WTC11 (cell line): ENCODE measurements at regions not wholly inside any gene's neighbourhood (a gene's known extent, or its start where the extent isn't known, plus 50 kb on each side); places are given as distances from the start of the nearest gene placed in this dataset.

Source experiments
- ATAC-seq: fragments of 200-7000 bp; cut with Tn5 transposase; 2 replicates; pipeline ENCODE4 v1.10.0; 2021; ENCODE audit warnings: mild to moderate bottlenecking, moderate library complexity
- CTCF ChIA-PET: fragments of 300-600 bp; sonication (Branson Sonifier 250); formaldehyde crosslinking; loops from one replicate; lab custom pipeline; 2021; ENCODE audit warnings: antibody characterized with exemption; lab: Charles Lee
- POLR2A ChIA-PET: fragments of 350-600 bp; sonication (Branson Sonifier 250); formaldehyde crosslinking; loops from one replicate; lab custom pipeline; 2021; ENCODE audit warnings: antibody characterized with exemption; lab: Charles Lee
- DNase-seq: peaks from one replicate; pipeline ENCODE4 v3.0.0; 2021; ENCODE audit warnings: low spot score
- H3K27ac Mint-ChIP-seq: 2 replicates; pipeline ENCODE4 v1.8.0; 2021; ENCODE audit warnings: mixed read lengths
- H3K27me3 Mint-ChIP-seq: 2 replicates; pipeline ENCODE4 v1.8.0; 2021; ENCODE audit warnings: low read depth, mild to moderate bottlenecking, moderate library complexity, mixed read lengths
- H3K36me3 Mint-ChIP-seq: 2 replicates; pipeline ENCODE4 v1.8.0; 2021; ENCODE audit warnings: mixed read lengths
- H3K4me1 Mint-ChIP-seq: 2 replicates; pipeline ENCODE4 v1.8.0; 2022; ENCODE audit warnings: mixed read lengths
- H3K4me3 Mint-ChIP-seq: 2 replicates; pipeline ENCODE4 v1.8.0; 2021; ENCODE audit warnings: mild to moderate bottlenecking, moderate library complexity, mixed read lengths
- H3K9me3 Mint-ChIP-seq: 2 replicates; pipeline ENCODE4 v1.8.0; 2021; ENCODE audit warnings: mixed read lengths
- ELF4 ChIP-seq: sonication (generic); formaldehyde crosslinking; IDR thresholded peaks from 2 replicates; pipeline ENCODE4 v1.8.1; 2022; ENCODE audit warnings: low read depth, mild to moderate bottlenecking, moderate library complexity, missing genetic modification reagents
- HMGA2 ChIP-seq: fragments of 250-450 bp; sonication (Bioruptor Pico); IDR thresholded peaks from 2 replicates; pipeline ENCODE4 v1.4.0; 2021; ENCODE audit warnings: mild to moderate bottlenecking, moderate library complexity
- HMGXB4 ChIP-seq: sonication (generic); formaldehyde crosslinking; IDR thresholded peaks from 2 replicates; pipeline ENCODE4 v1.8.1; 2023; ENCODE audit warnings: mild to moderate bottlenecking, moderate library complexity, missing genetic modification reagents
- JAZF1 ChIP-seq: fragments of 250-450 bp; sonication (Bioruptor Pico); IDR thresholded peaks from 2 replicates; pipeline ENCODE4 v1.9.0; 2021; ENCODE audit warnings: moderate library complexity, mild to moderate bottlenecking, inconsistent platforms
- JUN ChIP-seq: sonication (generic); formaldehyde crosslinking; IDR thresholded peaks from 2 replicates; pipeline ENCODE4 v1.8.0; 2023; ENCODE audit warnings: mild to moderate bottlenecking, missing genetic modification reagents
- NFATC4 ChIP-seq: fragments of 250-450 bp; sonication (Bioruptor Pico); IDR thresholded peaks from 2 replicates; pipeline ENCODE4 v1.9.0; 2021; ENCODE audit warnings: mild to moderate bottlenecking
- NR1H2 ChIP-seq: sonication (generic); formaldehyde crosslinking; IDR thresholded peaks from 2 replicates; pipeline ENCODE4 v1.9.0; 2021; ENCODE audit warnings: mild to moderate bottlenecking, moderate library complexity, missing genetic modification reagents
- STAT6 ChIP-seq: sonication (generic); formaldehyde crosslinking; conservative IDR thresholded peaks from 2 replicates; pipeline ENCODE4 v1.8.1; 2023; ENCODE audit warnings: mild to moderate bottlenecking, low read depth, missing genetic modification reagents, moderate library complexity
- ZNF138 ChIP-seq: sonication (generic); formaldehyde crosslinking; conservative IDR thresholded peaks from 2 replicates; pipeline ENCODE4 v1.8.1; 2022; ENCODE audit warnings: mild to moderate bottlenecking, moderate library complexity, missing genetic modification reagents
- ZNF219 ChIP-seq: sonication (generic); formaldehyde crosslinking; IDR thresholded peaks from 2 replicates; pipeline ENCODE4 v1.8.0; 2023; ENCODE audit warnings: missing genetic modification reagents, mild to moderate bottlenecking, borderline replicate concordance
- ZNF281 ChIP-seq: sonication (generic); formaldehyde crosslinking; IDR thresholded peaks from 2 replicates; pipeline ENCODE4 v1.8.0; 2023; ENCODE audit warnings: mild to moderate bottlenecking, missing genetic modification reagents
- ZNF416 ChIP-seq: fragments of 250-450 bp; sonication (Bioruptor Pico); IDR thresholded peaks from 2 replicates; pipeline ENCODE4 v1.9.0; 2021; ENCODE audit warnings: mild to moderate bottlenecking, inconsistent platforms
- ZNF671 ChIP-seq: fragments of 250-450 bp; sonication (Bioruptor Pico); IDR thresholded peaks from 2 replicates; pipeline ENCODE4 v1.8.0; 2021; ENCODE audit warnings: mild to moderate bottlenecking

- TF ChIP-seq ELF4 (CRISPR knock-in tag): no peak
- no peak for TF ChIP-seq NR1H2 (CRISPR knock-in tag)
- TF ChIP-seq STAT6 (CRISPR knock-in tag): no peak
- no peak for TF ChIP-seq ZNF281
- TF ChIP-seq NFATC4 (CRISPR knock-in tag): no peak
- TF ChIP-seq HMGXB4: no peak
- no peak for TF ChIP-seq ZNF671 (CRISPR knock-in tag)
- no peak for TF ChIP-seq ZNF416 (CRISPR knock-in tag)
- TF ChIP-seq JUN (CRISPR knock-in tag): no peak
- TF ChIP-seq ZNF138: no peak
- TF ChIP-seq, all 79 proteins: peak for 0
- CTCF ChIA-PET: no interaction called here
- no peak for ATAC-seq
- Mint-ChIP-seq H3K4me1 (peaks cover 8% of the 10 kb centered on the region), H3K36me3 (no peaks in the 10 kb centered on the region), H3K9me3 (no peaks in the 10 kb centered on the region), H3K27me3 (no peaks in the 10 kb centered on the region), H3K27ac (peak overlapping the region; percentile 0; the same call in 1 of the 2 replicates), H3K4me3 (no peak overlapping the region)
- POLR2A ChIA-PET: interaction anchor here (1.2 kb wide), 1 partner anchor 30 kb away, joined by 3 read pairs; no protein-coding TSS in a partner anchor
- no peak for DNase-seq
Measured at GRCh38 chr18:31233621-31234275, 71.1 kb upstream of the DSC1 start.

- DNase-seq (no peak), ATAC-seq (no peak)
- Mint-ChIP-seq H3K36me3 (no peaks in the 10 kb centered on the region), H3K4me3 (no peak overlapping the region), H3K9me3 (no peaks in the 10 kb centered on the region), H3K4me1 (peaks cover 11% of the 10 kb centered on the region), H3K27me3 (no peaks in the 10 kb centered on the region), H3K27ac (no peak overlapping the region)
- TF ChIP-seq ZNF219 (CRISPR knock-in tag) (no peak), JAZF1 (CRISPR knock-in tag) (no peak)
- ChIA-PET POLR2A (no interaction called here), CTCF (no interaction called here)
Measured at GRCh38 chr18:31235856-31236255, 73.2 kb upstream of the DSC1 start.

- Mint-ChIP-seq H3K4me3 (no peak overlapping the region), H3K4me1 (peaks cover 23% of the 10 kb centered on the region), H3K9me3 (no peaks in the 10 kb centered on the region), H3K36me3 (no peaks in the 10 kb centered on the region), H3K27me3 (no peaks in the 10 kb centered on the region), H3K27ac (no peak overlapping the region)
- no peak for DNase-seq
- no peak for ATAC-seq
- ChIA-PET CTCF (no interaction called here), POLR2A (no interaction called here)
- TF ChIP-seq ZNF281: no peak
- peak; percentile 100 for TF ChIP-seq HMGA2
Measured at GRCh38 chr18:31237142-31237541, 74.5 kb upstream of the DSC1 start.
